AG09319 (cell line): ENCODE measurements at regions not wholly inside any gene's neighbourhood (a gene's known extent, or its start where the extent isn't known, plus 50 kb on each side); places are given as distances from the start of the nearest gene placed in this dataset.

Source experiments
- DNase-seq: peaks from one replicate; pipeline ENCODE4 v3.0.0-alpha.2; 2010; ENCODE audit warnings: low read depth; ENCODE audit errors: extremely low read depth
- TF ChIP-seq, protein P1 (sequence below): IDR thresholded peaks from 2 replicates; pipeline ENCODE4 v1.5.1; 2011; ENCODE audit warnings: low read depth, mild to moderate bottlenecking, inconsistent platforms, low read length, moderate library complexity

DNA sequence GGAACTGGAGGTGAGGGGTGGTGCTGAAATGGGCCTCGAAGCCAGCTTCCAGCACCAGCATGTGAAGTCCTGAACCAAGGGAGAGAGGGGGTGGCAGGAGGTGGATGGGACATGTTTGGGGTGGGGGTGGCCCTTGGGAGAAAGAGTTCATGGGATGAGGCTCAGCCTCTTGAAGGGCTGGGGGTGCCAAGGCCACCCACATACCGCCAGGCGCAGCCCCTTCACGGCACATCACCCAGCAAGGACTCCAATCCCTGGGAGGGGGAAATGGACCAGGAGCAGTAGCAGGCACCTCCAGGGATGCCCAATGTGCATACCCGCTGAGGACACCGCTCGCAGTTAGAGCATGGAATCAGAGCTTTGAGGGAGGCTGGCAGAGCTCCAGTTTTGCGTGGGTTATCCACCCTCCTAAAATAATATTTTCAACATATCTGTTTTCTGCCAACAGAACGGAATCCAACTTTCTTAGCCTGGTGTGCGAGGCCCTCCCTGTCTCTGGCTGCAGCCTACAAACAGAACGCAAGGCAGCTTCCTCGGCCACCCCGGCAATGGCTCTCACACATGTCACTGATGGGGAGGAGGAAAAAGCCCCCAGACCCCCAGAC, 140.5 kb upstream of the VSTM2B start:
- DNase-seq: no peak
- TF ChIP-seq, protein P1, sequence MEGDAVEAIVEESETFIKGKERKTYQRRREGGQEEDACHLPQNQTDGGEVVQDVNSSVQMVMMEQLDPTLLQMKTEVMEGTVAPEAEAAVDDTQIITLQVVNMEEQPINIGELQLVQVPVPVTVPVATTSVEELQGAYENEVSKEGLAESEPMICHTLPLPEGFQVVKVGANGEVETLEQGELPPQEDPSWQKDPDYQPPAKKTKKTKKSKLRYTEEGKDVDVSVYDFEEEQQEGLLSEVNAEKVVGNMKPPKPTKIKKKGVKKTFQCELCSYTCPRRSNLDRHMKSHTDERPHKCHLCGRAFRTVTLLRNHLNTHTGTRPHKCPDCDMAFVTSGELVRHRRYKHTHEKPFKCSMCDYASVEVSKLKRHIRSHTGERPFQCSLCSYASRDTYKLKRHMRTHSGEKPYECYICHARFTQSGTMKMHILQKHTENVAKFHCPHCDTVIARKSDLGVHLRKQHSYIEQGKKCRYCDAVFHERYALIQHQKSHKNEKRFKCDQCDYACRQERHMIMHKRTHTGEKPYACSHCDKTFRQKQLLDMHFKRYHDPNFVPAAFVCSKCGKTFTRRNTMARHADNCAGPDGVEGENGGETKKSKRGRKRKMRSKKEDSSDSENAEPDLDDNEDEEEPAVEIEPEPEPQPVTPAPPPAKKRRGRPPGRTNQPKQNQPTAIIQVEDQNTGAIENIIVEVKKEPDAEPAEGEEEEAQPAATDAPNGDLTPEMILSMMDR: no peak

GRCh38 chr19:29386970-29387369, 138.8 kb upstream of the VSTM2B start:
- TF ChIP-seq, protein P1: no peak
- DNase-seq: no peak

DNA sequence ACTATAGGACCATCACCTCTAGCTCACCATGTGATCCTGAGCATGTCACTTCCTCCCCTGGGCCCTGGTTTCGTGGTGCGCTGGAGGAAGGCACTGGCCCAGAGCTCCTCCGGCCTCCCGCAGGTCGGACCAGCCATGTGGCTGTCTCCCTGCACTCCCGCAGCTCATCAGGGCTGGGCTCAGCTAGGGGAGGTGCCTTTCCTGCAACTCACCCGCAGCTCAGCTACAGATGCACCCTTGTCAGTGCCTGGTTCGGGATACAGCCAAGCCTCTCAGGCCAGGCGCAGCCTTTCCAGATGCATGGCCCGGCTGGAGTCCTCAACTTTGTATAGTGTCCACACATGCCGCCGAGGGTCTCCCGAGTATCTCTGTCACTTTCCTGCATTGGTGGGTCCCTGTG, 138.2 kb upstream of the VSTM2B start:
- TF ChIP-seq, protein P1: no peak
- DNase-seq: no peak

DNA sequence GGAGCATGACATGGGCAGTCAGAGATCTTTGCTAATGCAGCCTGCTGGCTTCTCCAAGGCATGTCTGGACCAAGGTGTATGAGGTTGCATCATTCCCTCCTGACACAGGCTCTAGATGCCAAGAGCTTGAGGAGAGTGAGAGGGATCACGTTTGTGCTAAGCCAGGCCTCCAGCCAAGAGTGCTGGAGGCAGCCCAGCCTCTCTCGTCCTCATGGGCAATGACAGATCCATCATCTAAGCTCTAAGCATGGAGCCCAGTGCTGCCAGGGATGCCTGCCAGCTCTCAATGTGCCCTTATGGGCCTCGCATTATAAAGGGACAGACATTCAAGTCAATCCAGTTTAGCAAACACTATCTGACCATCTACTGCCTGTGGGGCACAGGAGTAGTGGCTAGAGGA, 136.3 kb upstream of the VSTM2B start:
- no peak for DNase-seq
- TF ChIP-seq, protein P1: no peak

GRCh38 chr19:29390742-29391141, 135.1 kb upstream of the VSTM2B start:
- TF ChIP-seq, protein P1: no peak
- DNase-seq: no peak

DNA sequence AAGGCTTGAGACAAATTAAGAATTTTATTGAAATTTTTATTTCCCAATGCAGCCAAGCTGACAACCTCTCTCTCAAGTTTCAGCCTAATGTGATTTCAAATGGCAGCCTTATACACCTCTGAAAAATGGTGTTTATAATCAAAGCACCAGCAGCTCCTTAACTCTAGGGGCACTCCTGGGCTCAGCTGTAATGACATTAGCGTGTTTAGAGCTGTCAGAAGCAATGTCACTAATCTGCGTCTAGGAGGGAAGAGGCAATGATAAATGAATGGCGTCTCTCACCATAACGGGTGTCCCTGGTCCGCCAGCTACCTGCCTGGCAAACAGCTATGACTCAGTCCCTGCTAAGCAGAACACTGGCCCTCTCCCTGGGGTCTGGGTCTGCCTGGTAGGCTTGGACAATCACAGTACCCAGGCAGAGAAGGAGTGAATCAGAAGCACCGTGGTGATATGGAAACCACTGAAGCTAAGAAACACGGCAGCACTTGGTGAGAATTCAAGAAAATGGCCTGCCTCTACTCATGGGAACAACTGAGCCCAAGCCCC, 131.8 kb upstream of the VSTM2B start:
- DNase-seq: no peak
- TF ChIP-seq, protein P1: no peak

GRCh38 chr19:29395111-29395733, 130.6 kb upstream of the VSTM2B start:
- no peak for DNase-seq
- TF ChIP-seq, protein P1: no peak
